GM18868 (cell line): ENCODE measurements at regions not wholly inside any gene's neighbourhood (a gene's known extent, or its start where the extent isn't known, plus 50 kb on each side); places are given as distances from the start of the nearest gene placed in this dataset.

Experiments
- ATAC-seq: cut with Tn5 transposase; IDR thresholded peaks from one replicate; pipeline ENCODE4 v1.9.1; 2021; ENCODE audit warnings: mild to moderate bottlenecking, moderate library complexity; ENCODE audit not compliant: unreplicated experiment

GRCh38 chr7:46024263-46024916, 103.3 kb upstream of the IGFBP3 start:
- ATAC-seq: no peak

GRCh38 chr7:46022397-46022796, 101.3 kb upstream of the IGFBP3 start:
- no peak for ATAC-seq

- ATAC-seq: no peak
Measured at GRCh38 chr7:46015107-46015868, 94.2 kb upstream of the IGFBP3 start.

GRCh38 chr7:46011501-46011900, 90.4 kb upstream of the IGFBP3 start:
- no peak for ATAC-seq

- no peak for ATAC-seq
Measured at GRCh38 chr7:46011059-46011458, 90.0 kb upstream of the IGFBP3 start.

- no peak for ATAC-seq
Measured at GRCh38 chr7:46009211-46009610, 88.1 kb upstream of the IGFBP3 start.

GRCh38 chr7:46007990-46008643, 87.0 kb upstream of the IGFBP3 start:
- no peak for ATAC-seq

- no peak for ATAC-seq
Measured at GRCh38 chr7:46007194-46007593, 86.1 kb upstream of the IGFBP3 start.

- no peak for ATAC-seq
Measured at GRCh38 chr7:46006723-46007122, 85.7 kb upstream of the IGFBP3 start.

GRCh38 chr7:46006212-46006611, 85.1 kb upstream of the IGFBP3 start:
- no peak for ATAC-seq

- ATAC-seq: no peak
Measured at GRCh38 chr7:46004965-46005364, 83.9 kb upstream of the IGFBP3 start.

GRCh38 chr7:46003896-46004875, 83.1 kb upstream of the IGFBP3 start:
- no peak for ATAC-seq

GRCh38 chr7:46003161-46003560, 82.1 kb upstream of the IGFBP3 start:
- ATAC-seq: no peak

GRCh38 chr7:46000513-46000912, 79.4 kb upstream of the IGFBP3 start:
- ATAC-seq: no peak

- ATAC-seq: no peak
Measured at GRCh38 chr7:45999541-45999940, 78.5 kb upstream of the IGFBP3 start.

GRCh38 chr7:45998506-45998905, 77.4 kb upstream of the IGFBP3 start:
- no peak for ATAC-seq

GRCh38 chr7:45993621-45994020, 72.5 kb upstream of the IGFBP3 start:
- no peak for ATAC-seq

- ATAC-seq: no peak
Measured at GRCh38 chr7:45992826-45993225, 71.8 kb upstream of the IGFBP3 start.

GRCh38 chr7:45990276-45990675, 69.2 kb upstream of the IGFBP3 start:
- ATAC-seq: no peak

GRCh38 chr7:45988405-45989057, 67.5 kb upstream of the IGFBP3 start:
- ATAC-seq: no peak
